AG04450 (cell line): ENCODE measurements at regions not wholly inside any gene's neighbourhood (a gene's known extent, or its start where the extent isn't known, plus 50 kb on each side); places are given as distances from the start of the nearest gene placed in this dataset. TPM values are rescaled to one million over a fixed set of nuclear protein-coding genes. Genes with fewer than 3 reads are reported as not detected.

Experiments
- CTCF ChIA-PET: fragments of 300-600, 350-600 bp; formaldehyde crosslinking; extraction: SDS; loops from one replicate; lab custom pipeline; 2022; ENCODE audit warnings: antibody characterized with exemption, inconsistent platforms; lab: Charles Lee
- POLR2A ChIA-PET: fragments of 350-600 bp; formaldehyde crosslinking; extraction: SDS; loops from one replicate; lab custom pipeline; 2021; ENCODE audit warnings: antibody characterized with exemption, inconsistent platforms; lab: Yijun Ruan, JAX
- DNase-seq: peaks from one replicate; pipeline ENCODE4 v3.0.0-alpha.2; 2011; ENCODE audit warnings: low read depth, low spot score
- H3K27ac ChIP-seq: one replicate; pipeline ENCODE4 v1.5.1; 2012; ENCODE audit warnings: low read depth, low read length, control low read depth
- H3K27me3 ChIP-seq: one replicate; pipeline ENCODE4 v1.6.0; 2012; ENCODE audit warnings: low read length; ENCODE audit not compliant: control insufficient read depth, insufficient read depth
- H3K4me3 ChIP-seq: 2 replicates; pipeline ENCODE4 v1.5.1; 2011; ENCODE audit warnings: mild to moderate bottlenecking, low read depth, low read length, control low read depth
- H3K9me3 ChIP-seq: 2 replicates; pipeline ENCODE4 v1.5.1; 2012; ENCODE audit warnings: low read length; ENCODE audit not compliant: control insufficient read depth, insufficient read depth
- CTCF ChIP-seq: IDR thresholded peaks from 2 replicates; pipeline ENCODE4 v1.5.1; 2011; ENCODE audit warnings: low read depth, low read length, control low read depth, inconsistent platforms
- small RNA-seq: library from RNA; depleted of rRNA; stranded (forward); fragments of <200 nt; gene quantifications from one replicate; pipeline ENCODE3, GENCODE V24; 2012; ENCODE audit warnings: low read depth; ENCODE audit not compliant: insufficient read length

GRCh38 chr14:62632771-62633170, 412.5 kb downstream of the KCNH5 start:
- H3K9me3 ChIP-seq, result no peaks in the 10 kb centered on the region; the same call in 1 of the 2 replicates
- H3K27ac ChIP-seq, result no peak overlapping the region
- ChIA-PET POLR2A (no interaction called here), CTCF (no interaction called here)
- H3K27me3 ChIP-seq, result no peaks in the 10 kb centered on the region
- H3K4me3 ChIP-seq, result no peak overlapping the region
- no peak for TF ChIP-seq CTCF
- no peak for DNase-seq

GRCh38 chr14:62645649-62646048, 399.6 kb downstream of the KCNH5 start:
- ChIA-PET CTCF (no interaction called here), POLR2A (no interaction called here)
- DNase-seq, result peak; percentile 39

More at GRCh38 chr14:62645649-62646048, 399.6 kb downstream of the KCNH5 start:
- Histone ChIP-seq H3K4me3 (no peak overlapping the region), H3K9me3 (no peaks in the 10 kb centered on the region), H3K27ac (no peak overlapping the region), H3K27me3 (no peaks in the 10 kb centered on the region)
- TF ChIP-seq CTCF, result no peak

Small RNAs in the stretch of these regions (small RNA-seq; reads per million reads assigned to genes)
- not detected for gene AL389895.1
